Spleen (tissue), 7 donors: ENCODE measurements at regions not wholly inside any gene's neighbourhood (a gene's known extent, or its start where the extent isn't known, plus 50 kb on each side); places are given as distances from the start of the nearest gene placed in this dataset.

Source experiments
- CTCF ChIP-seq, 11 experiments: fragments of 200-600 bp in 7 of 11; fragments of 450-650 bp in 4 of 11; sonication (generic) in 4 of 11; IDR thresholded peaks in 8 of 11; conservative IDR thresholded peaks in 3 of 11; 1 replicate in 7 of 11; 2 replicates in 4 of 11; pipeline versions ENCODE4 v1.4.0 to v1.8.0; 2016 to 2021; ENCODE audit warnings: antibody characterized with exemption in 11 of 11, inconsistent platforms in 4 of 11, mild to moderate bottlenecking in 1 of 11
- POLR2A ChIP-seq, 3 donors: fragments of 450-650 bp; IDR thresholded peaks; one replicate each; pipeline ENCODE4 v1.5.1; 2017; ENCODE audit warnings: antibody characterized with exemption in 3 of 3, mild to moderate bottlenecking in 1 of 3
- POLR2AphosphoS5 ChIP-seq, 3 donors: sonication (generic); formaldehyde crosslinking; IDR thresholded peaks; one replicate each; pipeline ENCODE4 v1.5.1; 2017; ENCODE audit warnings: antibody characterized with exemption in 3 of 3
- donor health status: DM: no; HTN: no; CAD: no; lungs with moderate emphysema.
- donor health status: DM: no; HTN: no; CAD: no.
- donor health status: DM: no; HTN: no; CAD: no.

DNA sequence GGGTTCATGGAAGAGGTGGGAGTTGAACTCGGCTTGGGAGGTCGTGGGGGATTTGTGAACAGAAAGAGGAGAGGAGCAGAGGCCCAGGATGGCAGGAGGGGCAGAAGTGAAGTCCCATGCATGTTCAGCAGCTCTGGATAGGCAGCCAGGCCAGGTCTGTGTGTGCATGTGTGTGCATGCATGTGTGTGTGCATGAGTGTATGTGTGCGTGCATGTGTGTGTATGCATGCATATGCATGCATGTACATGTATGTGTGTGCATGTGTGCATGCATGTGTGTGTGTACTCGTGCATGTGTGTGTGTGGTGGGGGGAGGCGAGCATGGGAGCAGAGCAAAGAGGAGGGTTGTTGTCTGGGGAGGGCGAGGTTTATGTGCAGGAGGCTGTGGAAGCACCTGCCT is 178.4 kb downstream of the RPLP1 start:
- TF ChIP-seq CTCF (IDR thresholded peaks at IDR 0.05 in 8 of 11, conservative IDR thresholded peaks at IDR 0.05 in 3 of 11): no peak
- TF ChIP-seq POLR2A (IDR thresholded peaks at IDR 0.05): no peak
- TF ChIP-seq POLR2AphosphoS5 (IDR thresholded peaks at IDR 0.05): no peak
